COLO829 (cell line): ENCODE measurements at regions not wholly inside any gene's neighbourhood (a gene's known extent, or its start where the extent isn't known, plus 50 kb on each side); places are given as distances from the start of the nearest gene placed in this dataset.
A peak's percentile ranks its signal among the peaks of the same experiment; 100 is the strongest.

Experiments
- DNase-seq: peaks from one replicate; pipeline ENCODE4 v3.0.0; 2012; ENCODE audit warnings: low spot score

GRCh38 chr15:46652266-46652665 lies 1017.4 kb downstream of the SQOR start:
- DNase-seq: no peak

- DNase-seq: no peak
Measured at GRCh38 chr15:46654993-46655392, 1020.2 kb downstream of the SQOR start.

- no peak for DNase-seq
Measured at GRCh38 chr15:46660096-46660842, 1025.4 kb downstream of the SQOR start.

- DNase-seq: no peak
Measured at GRCh38 chr15:46670258-46670657, 1035.4 kb downstream of the SQOR start.

GRCh38 chr15:46671336-46671735 lies 1036.5 kb downstream of the SQOR start:
- DNase-seq: no peak

GRCh38 chr15:46672041-46672440 lies 1037.2 kb downstream of the SQOR start:
- DNase-seq: no peak

GRCh38 chr15:46676233-46677206 lies 1040.8 kb upstream of the SEMA6D start:
- DNase-seq: no peak

- DNase-seq: no peak
Measured at GRCh38 chr15:46677491-46677890, 1039.8 kb upstream of the SEMA6D start.

- DNase-seq: no peak
Measured at GRCh38 chr15:46681901-46682300, 1035.4 kb upstream of the SEMA6D start.

GRCh38 chr15:46682969-46683791 lies 1034.1 kb upstream of the SEMA6D start:
- DNase-seq: no peak

- no peak for DNase-seq
Measured at GRCh38 chr15:46685096-46685495, 1032.2 kb upstream of the SEMA6D start.

- no peak for DNase-seq
Measured at GRCh38 chr15:46685681-46686080, 1031.6 kb upstream of the SEMA6D start.

GRCh38 chr15:46696281-46696680 lies 1021.0 kb upstream of the SEMA6D start:
- DNase-seq: no peak

GRCh38 chr15:46701346-46701745 lies 1016.0 kb upstream of the SEMA6D start:
- no peak for DNase-seq

GRCh38 chr15:46701896-46702295 lies 1015.4 kb upstream of the SEMA6D start:
- peak; percentile 2 for DNase-seq

GRCh38 chr15:46703020-46703861 lies 1014.1 kb upstream of the SEMA6D start:
- DNase-seq: no peak

- peak; percentile 4 for DNase-seq
Measured at GRCh38 chr15:46703871-46704637, 1013.3 kb upstream of the SEMA6D start.

GRCh38 chr15:46707452-46707851 lies 1009.9 kb upstream of the SEMA6D start:
- no peak for DNase-seq

- no peak for DNase-seq
Measured at GRCh38 chr15:46708226-46708625, 1009.1 kb upstream of the SEMA6D start.

- no peak for DNase-seq
Measured at GRCh38 chr15:46709460-46710083, 1007.7 kb upstream of the SEMA6D start.
